ENCODE measurements at regions not wholly inside any gene's neighbourhood (a gene's known extent, or its start where the extent isn't known, plus 50 kb on each side); places are given as distances from the start of the nearest gene placed in this dataset.

GRCh38 chr6:225907-226306, 66.4 kb upstream of the DUSP22 start:
- DNase-seq (ENCODE audit: low spot score), result no peak

GRCh38 chr6:226516-227073, 65.7 kb upstream of the DUSP22 start:
- DNase-seq (ENCODE audit: low spot score), result no peak

GRCh38 chr6:227074-227782, 65.1 kb upstream of the DUSP22 start:
- no peak for DNase-seq (ENCODE audit: low spot score)

GRCh38 chr6:227812-228338, 64.4 kb upstream of the DUSP22 start:
- no peak for DNase-seq (ENCODE audit: low spot score)

GRCh38 chr6:228881-229651, 63.2 kb upstream of the DUSP22 start:
- DNase-seq (ENCODE audit: low spot score), result no peak

GRCh38 chr6:231779-232178, 60.5 kb upstream of the DUSP22 start:
- DNase-seq (ENCODE audit: low spot score), result no peak

GRCh38 chr6:232982-233640, 59.2 kb upstream of the DUSP22 start:
- DNase-seq (ENCODE audit: low spot score), result no peak

GRCh38 chr6:234706-235372, 57.4 kb upstream of the DUSP22 start:
- no peak for DNase-seq (ENCODE audit: low spot score)

- DNase-seq (ENCODE audit: low spot score), result peak; percentile 36
Observed at GRCh38 chr6:235763-236360, 56.4 kb upstream of the DUSP22 start.

- DNase-seq (ENCODE audit: low spot score), result no peak
Observed at GRCh38 chr6:236519-236918, 55.8 kb upstream of the DUSP22 start.

GRCh38 chr6:240151-240550, 52.1 kb upstream of the DUSP22 start:
- no peak for DNase-seq (ENCODE audit: low spot score)

GRCh38 chr6:241336-241865, 50.9 kb upstream of the DUSP22 start:
- no peak for DNase-seq (ENCODE audit: low spot score)

Data from umbilical cord (tissue), 1 donor.